ENCODE measurements at regions not wholly inside any gene's neighbourhood (a gene's known extent, or its start where the extent isn't known, plus 50 kb on each side); places are given as distances from the start of the nearest gene placed in this dataset.

DNA sequence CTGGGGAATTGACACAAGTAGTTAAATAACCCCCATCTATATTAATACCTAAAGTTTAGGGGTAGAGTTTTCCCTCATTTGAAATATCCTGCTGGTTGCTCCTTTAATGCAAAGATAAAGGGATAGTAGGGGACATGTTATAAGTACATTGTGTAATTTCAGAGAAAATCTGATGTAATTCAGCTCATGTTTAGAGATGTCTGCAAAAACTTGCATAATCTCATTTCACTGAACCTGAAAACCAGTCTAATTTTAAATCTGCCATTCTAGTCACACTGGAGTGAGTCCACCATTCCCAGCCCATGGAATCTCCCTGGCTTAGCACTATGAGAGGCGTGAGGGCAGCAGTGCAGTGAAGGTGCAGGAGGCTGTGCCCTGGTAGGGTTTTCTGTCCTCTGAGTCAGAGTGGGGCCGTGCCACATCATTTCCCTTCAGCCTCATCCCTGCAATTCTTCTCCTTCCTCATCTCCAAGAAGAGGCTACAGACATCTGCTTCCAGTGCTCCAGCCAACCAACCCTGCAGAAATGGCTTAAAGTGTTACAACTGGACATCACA, 246.3 kb upstream of the UMPS start:
- no peak for DNase-seq

DNA sequence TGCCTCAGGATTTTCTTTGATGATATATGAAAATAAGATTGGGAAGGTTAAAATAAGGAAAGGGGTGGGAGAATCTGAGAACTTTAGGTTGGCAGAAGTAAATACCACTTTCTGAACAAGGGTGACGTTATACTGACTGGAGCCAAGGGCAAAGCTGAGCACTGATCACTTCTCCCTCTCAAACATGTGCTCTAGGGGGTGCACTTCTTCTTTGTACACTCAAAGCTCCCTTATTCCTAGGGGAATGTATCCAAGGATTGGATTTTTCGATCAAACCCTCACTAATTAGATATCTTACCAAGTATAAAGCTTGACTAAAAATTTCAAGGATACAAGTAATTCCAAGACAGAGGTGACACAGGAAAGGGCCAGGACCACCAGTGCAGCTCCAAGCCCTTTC, 243.9 kb upstream of the UMPS start:
- peak in 1 of 56 donors; percentile 39 for DNase-seq

DNA sequence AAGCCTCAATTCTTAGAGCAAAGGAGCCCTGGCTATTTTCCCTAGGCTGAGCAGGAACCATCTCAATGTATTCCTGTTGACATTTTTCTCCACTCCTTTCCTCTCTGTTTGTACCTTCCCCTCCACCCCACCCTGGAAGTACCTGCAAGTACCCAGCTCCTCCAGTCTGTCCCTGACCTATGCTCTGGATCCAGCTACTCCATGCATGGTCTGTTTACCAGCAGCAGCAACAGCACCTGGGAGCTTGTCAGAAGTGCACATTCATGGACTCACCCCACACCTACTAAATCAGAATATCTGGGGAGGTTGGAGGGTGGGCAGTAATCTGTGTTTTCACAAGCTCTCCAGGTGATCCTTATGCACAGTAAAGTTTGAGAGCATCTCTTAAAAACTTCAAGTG, 240.7 kb upstream of the UMPS start:
- DNase-seq = no peak

DNA sequence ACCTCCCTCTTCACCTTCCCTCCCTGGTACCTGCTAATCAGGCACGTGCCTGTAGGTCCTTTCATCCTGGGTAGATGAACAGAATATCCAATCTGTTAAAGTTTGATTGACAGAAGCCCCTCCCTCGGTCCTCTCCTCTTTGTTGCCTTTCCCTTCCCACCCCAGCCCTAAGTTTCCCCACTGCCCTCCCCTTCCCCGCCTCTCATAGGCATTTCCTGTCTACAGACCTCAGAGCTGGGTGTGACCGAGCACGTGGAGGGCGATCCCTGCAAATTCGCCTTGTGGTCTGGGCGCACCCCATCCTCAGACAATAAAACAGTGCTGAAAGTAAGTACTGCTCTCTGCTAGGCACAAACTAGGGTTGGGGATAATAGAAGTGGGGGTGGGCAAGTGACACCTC, 239.2 kb upstream of the UMPS start:
- DNase-seq = no peak

DNA sequence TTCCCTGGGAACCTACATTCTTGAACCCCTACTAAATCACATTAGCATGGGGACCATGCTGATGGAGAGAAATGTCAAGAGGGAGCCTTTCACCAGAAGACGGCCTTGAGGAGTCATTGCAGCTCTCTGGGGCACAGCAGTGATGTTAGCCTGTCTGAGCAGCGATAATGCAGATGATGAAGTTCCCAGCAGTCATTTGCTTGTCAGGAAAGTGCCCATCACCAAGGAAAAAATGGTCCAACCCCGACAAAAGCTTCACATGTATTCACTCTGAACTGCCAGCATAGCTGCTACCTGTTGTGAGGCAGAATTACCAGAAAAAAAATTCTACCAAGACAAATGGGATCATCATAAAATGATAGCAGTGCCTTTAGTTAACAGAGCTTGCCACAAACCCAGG, 238.4 kb upstream of the UMPS start:
- no peak for DNase-seq

DNA sequence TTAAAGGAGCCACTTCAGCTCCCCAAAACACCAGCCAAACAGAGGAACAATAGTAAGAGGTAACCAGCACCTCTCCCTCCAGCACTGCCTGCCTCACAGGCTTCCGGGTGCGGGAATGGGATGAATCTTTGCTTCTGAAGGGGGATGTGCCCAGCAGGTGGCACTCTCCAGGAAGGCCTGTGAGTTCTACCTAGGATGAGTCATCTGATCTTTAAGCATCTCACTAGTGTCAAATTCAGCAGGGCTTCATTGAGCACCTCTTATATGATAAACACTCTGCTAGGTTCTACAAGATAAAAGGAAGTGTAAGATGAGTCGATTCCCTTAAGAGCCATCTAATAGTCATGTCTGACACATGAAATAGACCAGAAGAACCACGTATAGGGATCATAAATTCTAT, 237.4 kb upstream of the UMPS start:
- DNase-seq = peak in 16 of 56 donors; percentile 3 to 56 (median 17)

DNA sequence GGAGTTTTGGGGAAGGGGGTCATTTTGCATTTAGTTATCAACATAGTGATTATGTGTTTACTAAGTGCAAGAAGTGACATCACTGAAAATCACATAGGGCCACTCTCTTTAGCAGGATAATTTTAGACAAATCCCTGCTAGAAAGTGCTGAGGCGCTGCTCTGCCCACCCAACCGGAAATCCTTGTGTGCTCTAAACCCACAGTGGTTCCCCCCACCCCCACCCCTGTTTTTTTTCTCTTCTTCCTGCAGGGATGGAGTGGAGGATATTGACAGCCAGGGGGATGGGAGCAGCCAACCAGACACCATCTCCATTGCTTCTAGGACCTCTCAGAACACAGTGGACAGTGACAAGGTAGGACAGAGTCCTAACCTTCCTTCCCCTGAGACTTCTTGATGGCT, 234.2 kb upstream of the UMPS start:
- DNase-seq = no peak

DNA sequence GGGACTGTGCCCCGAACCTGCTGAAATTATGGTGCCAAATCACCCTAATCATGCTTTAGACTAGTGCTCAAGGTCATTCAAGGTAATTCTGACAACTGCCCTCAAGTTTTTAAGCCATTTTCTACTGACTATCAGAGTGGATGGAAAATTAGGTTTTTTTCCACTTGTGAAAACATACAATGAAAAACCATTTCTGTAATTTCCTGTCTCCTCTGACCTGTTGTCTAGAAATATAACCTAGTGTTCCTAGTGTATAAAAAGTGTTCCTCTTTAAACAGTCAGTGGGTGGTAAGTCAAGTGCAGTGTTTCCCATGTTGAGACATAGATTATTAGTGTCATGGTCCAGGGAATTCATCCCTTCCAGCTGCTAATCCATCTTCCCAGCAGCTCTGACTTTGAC, 232.8 kb upstream of the UMPS start:
- no peak for DNase-seq

DNA sequence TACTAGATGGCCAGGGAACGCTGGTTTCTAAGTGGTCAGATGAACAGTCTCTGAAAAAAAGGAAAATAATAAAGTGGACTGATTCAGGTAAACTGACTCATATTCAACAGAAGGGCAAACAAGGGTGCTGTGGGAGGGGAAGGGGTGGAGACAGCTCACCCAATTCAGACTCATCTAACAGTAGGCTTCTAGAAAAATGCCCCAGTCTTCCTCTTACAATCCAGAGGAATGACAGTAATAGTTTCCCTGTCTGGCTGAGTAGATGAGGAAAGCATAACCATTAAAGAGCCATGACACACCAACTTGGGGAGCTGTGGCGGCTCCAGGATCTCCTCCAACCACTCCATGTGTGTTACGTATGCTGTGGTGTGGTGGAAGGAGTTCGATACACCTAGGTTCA, 231.4 kb upstream of the UMPS start:
- no peak for DNase-seq

DNA sequence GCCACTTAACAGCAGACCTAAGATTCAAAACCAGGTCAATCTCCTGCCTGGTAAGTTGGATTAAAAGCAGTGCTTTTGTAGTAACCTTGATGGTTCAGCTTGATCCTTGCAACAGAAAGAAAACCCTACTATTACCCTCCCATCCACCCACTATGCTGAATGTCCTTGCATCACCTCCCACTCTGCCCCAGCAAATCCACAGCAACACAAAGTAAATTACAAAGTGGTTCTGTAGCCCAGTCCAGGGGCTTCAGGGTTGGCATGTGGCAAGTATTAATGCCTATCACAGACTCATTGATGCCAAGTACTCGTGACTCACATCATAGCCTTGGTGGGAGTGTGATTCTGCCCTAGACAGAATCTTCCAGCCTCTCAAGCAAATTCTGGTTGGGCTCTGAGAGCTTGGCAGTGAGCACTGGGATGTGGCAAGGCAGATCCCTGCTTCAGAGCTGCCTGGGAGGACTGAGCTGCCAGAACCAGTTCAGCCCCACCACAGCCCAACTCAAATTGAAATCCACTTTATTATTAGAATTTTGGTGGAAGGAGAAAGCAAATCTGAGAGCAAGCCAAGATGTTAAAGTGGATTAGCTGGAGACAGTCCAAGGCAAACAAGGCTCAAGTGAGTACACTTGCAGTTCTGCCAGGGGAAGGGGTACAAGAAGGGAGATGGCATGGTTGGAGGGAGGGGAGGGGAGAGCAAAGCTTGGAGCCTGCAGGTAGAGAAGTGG, 225.8 kb upstream of the UMPS start:
- peak in 11 of 56 donors; percentile 13 to 49 (median 19) for DNase-seq

DNA sequence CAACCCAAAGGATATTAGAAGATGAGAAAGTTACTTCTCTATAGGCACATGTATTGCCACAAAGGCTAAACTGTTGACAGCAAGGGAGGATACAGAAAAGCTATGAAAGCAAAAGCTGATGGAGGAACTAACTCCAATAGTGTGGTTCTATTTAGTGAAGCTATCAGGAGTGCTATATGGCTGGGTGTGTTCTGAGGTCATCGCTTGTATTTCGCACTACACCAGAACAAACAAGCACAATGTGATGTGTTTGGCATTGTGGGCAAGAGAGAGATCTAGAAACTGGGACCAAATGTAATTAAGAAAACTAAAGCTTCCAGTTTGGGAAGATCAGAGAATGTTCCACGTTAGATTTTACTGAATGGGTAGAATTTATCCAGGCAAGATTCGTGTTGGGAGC, 220.4 kb upstream of the UMPS start:
- no peak for DNase-seq

DNA sequence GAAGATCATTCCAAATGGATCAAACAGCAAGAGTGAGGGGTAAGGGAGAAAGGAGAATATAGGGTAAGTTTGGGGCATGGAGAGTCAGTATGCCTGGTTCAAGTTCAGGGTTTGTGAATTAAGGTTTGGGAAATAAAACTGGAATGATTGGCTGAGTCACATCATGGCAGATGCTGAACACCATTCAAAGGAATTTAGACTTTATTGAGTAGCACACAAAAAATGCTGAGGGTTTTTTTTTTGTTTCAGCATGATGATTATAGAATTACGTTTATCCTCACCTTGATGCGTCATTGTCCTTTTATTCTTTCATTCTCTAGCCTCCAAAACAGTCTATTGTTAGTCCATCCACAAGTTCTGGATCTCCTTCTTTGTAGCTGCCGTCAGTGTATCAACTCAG, 220.0 kb upstream of the UMPS start:
- no peak for DNase-seq

DNA sequence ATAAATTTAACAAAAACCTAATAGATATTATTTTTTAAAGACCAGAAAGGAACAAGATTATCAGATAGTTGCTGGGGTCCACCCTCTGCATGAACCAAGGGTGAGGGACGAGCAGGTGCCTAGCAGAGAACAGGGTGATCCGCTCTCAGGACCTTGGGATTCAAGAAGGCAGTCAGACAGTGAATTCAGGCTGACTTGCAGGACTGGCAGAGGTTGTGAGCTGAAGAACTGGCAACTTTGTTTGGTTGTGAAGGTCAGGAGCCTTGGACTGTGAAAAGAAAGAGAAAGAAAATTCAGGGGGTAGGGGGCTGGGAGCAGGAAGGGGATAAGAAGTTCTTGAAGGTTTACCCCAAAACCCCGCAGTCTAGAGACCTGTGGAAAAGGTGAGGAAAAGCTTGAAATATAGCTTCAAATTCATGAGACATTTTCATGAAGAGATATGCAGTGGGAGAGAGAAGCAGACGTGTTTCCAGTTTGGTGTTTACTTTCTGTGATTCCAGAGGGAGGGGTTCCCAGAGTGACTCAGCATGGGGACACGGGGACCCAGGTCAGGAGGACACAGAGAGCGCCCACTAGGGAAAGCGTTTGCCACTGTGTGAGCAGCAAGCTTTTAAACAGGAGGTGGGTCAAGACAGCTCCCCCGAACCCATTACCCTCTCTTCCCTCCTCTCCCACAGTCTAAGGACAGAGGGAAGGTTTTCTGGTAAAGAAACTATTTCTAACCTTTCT, 217.2 kb upstream of the UMPS start:
- DNase-seq = no peak

DNA sequence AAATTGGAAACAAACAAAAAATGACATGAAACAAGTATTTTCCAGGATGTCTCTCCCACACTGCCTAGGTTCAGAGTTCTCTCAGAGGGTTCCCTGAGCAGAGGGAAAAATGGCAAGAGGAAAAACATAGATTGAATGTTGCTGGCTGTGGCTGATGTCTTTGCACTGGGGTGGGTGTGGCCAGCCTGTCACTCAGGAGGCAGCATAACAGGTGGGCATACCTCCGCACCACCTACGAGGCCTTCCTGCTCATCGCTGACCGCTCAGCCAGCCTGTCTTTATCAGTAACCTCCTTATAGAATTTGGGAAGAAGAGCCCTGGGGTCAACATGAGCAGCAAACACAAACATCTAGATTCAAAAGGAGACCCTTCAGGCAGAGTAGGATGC, 216.6 kb upstream of the UMPS start:
- DNase-seq = no peak

DNA sequence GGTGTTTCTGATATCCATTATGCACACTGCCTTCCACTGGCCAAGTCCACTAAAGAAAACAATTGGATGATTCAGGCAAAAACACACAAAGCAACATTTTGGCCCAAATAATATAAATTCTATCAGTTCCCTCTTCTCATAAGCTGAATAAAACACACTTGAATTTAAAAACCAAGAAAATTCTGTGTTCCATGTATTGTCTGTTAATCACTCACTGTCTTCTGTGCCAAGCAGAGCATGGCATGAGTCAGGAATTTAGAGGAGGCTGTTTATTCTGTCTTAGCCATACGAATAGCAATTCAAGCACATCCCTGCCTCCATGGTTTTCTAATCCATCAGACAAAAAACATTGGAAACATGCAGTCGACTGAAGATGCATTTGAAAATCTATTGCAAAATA, 215.6 kb upstream of the UMPS start:
- DNase-seq = peak in 5 of 56 donors; percentile 8 to 36 (median 24)

DNA sequence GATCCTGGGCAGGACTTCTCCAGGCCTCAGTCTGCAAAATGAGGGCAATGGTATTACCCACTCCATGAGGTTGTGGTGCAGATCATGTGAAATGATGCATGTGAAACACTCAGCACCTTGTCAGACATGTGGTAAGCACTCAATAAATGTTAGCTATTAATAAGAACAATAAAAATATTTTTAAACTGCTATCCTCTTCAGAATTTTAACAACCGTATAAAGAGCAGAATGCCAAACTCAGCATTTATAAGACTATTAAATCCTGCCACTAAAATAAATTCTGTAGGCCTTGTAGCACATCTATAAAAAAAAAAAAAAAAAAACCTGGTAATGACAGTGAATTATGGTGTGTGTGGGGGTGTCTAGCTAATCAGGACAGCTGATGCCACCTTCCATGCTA, 213.9 kb upstream of the UMPS start:
- no peak for DNase-seq

DNA sequence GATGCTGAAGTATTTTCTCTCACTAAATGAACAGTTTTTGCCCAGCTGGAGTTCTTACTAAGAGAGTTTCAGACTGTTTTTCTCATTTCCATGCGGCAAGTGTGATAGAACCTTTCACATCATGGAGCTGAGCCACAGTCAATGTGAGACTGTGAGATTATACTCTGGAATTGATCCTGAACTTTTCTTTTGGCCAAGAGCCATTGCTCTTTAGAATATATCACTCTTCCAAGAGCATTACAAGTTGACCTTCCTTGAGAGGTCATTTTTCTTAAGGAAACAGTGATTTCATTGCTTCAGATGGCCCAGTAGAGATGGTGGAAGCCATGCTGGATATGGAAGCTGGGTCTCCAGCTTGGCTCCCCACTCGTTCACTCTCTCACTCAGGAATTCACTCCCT, 212.9 kb upstream of the UMPS start:
- DNase-seq = no peak

DNA sequence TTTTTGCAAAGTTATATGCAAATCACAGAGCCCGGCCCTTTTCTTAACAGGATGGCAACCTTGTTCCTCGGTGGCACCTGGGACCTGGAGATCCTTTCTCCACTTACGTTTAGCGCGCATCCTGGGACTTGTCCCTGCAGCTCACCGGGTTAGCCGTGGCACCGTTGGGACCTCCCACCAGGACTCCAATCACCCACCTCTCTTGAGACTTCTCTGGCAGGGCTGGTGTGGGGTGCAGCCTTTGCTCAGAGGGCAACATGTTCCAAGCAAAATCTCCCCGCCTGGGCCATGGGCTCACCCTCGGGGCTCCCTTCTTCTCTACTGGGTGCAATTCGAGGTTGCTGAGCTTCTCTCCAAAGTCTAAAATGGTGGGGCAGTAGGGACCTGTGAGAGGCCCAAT, 211.9 kb upstream of the UMPS start:
- DNase-seq = no peak

DNA sequence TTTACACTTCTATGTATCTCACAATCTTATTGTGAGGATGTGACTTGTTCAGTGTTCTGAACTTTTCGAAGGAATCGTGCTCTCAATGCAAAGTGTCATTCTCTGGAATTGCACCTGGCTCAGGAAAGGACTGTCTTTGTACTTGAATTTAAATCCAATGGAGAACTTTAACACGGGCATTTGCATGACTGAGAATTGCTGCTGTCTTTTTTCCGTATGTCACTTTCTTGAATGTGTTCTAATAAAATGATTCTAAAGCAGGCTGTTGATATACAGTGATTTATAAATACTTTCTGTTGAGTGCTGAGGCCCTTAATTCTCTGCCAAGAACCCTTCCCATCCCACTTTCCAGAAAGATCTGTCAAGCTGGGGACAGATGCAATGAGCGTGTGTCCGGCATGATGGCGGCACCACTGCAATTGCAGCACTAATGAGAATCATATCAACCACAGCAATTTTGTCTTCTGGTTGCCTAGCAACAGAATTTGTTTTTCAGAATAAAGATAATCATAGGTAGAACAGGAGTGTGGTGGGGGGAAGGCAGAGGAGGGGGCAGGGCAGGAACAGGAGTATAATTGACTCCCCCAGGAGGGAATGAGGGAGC, 210.6 kb upstream of the UMPS start:
- peak in 1 of 56 donors; percentile 9 for DNase-seq

DNA sequence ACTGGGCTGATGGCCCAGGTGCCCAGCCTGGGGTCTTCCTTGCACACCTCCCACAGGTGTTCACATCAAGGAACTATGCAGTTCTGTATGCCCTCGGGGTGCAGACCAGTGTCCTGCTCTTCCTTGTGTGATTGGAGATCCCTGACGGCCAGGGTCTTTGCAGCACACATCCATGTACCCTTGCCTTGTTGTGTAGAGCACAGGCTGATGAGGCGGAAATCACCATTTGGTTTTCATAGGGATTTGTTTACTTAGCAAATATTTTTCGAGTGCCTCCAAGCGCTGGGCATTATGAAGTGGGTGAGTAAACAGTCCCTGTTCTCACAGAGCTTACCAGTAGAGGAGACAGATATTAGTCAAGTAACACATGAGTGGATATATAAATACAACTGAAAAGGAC, 209.3 kb upstream of the UMPS start:
- no peak for DNase-seq

DNA sequence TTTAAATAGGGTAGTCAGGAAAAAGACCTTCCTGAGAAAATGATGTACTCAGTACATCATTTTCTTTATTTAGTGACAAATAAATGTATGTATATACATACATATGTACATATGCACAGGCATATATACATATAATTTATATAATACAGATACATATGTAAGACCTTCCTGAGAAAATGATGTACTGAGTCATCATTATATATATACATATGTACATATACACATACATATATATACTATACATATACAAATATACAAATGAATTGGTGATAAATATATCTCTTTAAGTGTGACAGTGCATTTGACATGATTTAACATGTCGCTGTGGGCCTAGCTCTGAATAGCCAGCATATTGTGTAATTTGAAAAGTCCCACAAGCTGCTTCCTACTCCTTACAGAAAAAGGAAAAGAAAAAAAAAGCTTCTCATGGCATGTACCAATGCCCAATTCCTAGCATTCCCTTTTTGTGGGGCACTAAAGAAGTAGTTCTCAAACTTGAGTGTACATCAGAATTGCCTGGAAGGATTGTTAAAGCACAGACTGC, 208.1 kb upstream of the UMPS start:
- no peak for DNase-seq

DNA sequence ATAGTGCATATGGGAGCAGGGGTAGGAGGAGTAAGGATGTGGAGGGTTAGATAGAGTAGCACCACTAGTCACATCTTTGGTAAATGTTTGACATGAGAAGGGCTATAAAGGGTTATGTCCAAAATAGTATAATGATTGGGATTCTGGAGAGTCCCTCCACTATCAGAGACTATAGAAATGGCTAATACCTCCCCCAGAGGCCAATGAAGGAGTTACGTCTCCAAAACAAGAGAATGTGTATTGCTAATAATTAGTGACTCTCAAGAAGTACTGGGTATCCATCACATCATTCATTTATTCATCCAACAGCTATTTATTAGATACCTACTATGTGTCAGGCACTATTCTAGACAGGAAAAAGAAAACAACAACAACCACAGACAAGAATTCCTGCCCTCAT, 203.7 kb upstream of the UMPS start:
- no peak for DNase-seq

Measured in amygdala (tissue), 56 donors.